DND-41 (cell line): ENCODE measurements at regions not wholly inside any gene's neighbourhood (a gene's known extent, or its start where the extent isn't known, plus 50 kb on each side); places are given as distances from the start of the nearest gene placed in this dataset.

Experiments used
- ATAC-seq: fragments of 200-7000 bp; cut with Tn5 transposase; 3 replicates; pipeline ENCODE4 v1.9.1; 2021; ENCODE audit warnings: low read depth; ENCODE audit not compliant: insufficient read depth
- DNase-seq: peaks from one replicate; pipeline ENCODE4 v3.0.0-alpha.2; 2020
- H2AFZ ChIP-seq: 2 replicates; pipeline ENCODE4 v1.6.0; 2012; ENCODE audit warnings: low read depth, low read length
- H3K27ac ChIP-seq: 2 replicates; pipeline ENCODE4 v1.5.1; 2012; ENCODE audit warnings: low read length, inconsistent platforms
- H3K27me3 ChIP-seq: fragments of 200-600 bp; sonication (generic); 2 replicates; pipeline ENCODE4 v1.6.0; 2012; ENCODE audit warnings: low read length, mild to moderate bottlenecking, inconsistent platforms; ENCODE audit not compliant: insufficient read depth, poor library complexity
- H3K36me3 ChIP-seq: 2 replicates; pipeline ENCODE4 v1.5.1; 2012; ENCODE audit warnings: low read length, inconsistent platforms; ENCODE audit not compliant: insufficient read depth
- H3K4me1 ChIP-seq: 2 replicates; pipeline ENCODE4 v1.5.1; 2012; ENCODE audit warnings: mild to moderate bottlenecking, low read length; ENCODE audit not compliant: insufficient read depth
- H3K4me2 ChIP-seq: 2 replicates; pipeline ENCODE4 v1.6.0; 2012; ENCODE audit warnings: mild to moderate bottlenecking, moderate library complexity, low read length, inconsistent platforms; ENCODE audit not compliant: insufficient read depth
- H3K4me3 ChIP-seq, 2 experiments: fragments of 200-600 bp in 1 of 2; shearing (Covaris generic) in 1 of 2; 2 replicates each; pipeline ENCODE4 v1.5.1; 2012 to 2016; ENCODE audit warnings: inconsistent platforms in 2 of 2, low read length in 2 of 2, mild to moderate bottlenecking in 2 of 2, low read depth in 1 of 2, moderate library complexity in 1 of 2
- H3K79me2 ChIP-seq: 2 replicates; pipeline ENCODE4 v1.6.0; 2012; ENCODE audit warnings: low read length, inconsistent platforms; ENCODE audit not compliant: insufficient read depth
- H3K9ac ChIP-seq: 2 replicates; pipeline ENCODE4 v1.6.0; 2012; ENCODE audit warnings: low read depth, mild to moderate bottlenecking, inconsistent platforms, low read length, moderate library complexity
- H3K9me3 ChIP-seq: 2 replicates; pipeline ENCODE4 v1.5.1; 2012; ENCODE audit warnings: low read length, moderate library complexity, mild to moderate bottlenecking, inconsistent platforms; ENCODE audit not compliant: insufficient read depth, severe bottlenecking
- H4K20me1 ChIP-seq: 2 replicates; pipeline ENCODE4 v1.6.0; 2012; ENCODE audit warnings: low read length; ENCODE audit not compliant: insufficient read depth
- EZH2 ChIP-seq: IDR thresholded peaks from 3 replicates; pipeline ENCODE4 v1.6.1; 2012; ENCODE audit warnings: borderline replicate concordance, low read depth, mild to moderate bottlenecking, moderate library complexity, low read length, inconsistent platforms; ENCODE audit not compliant: severe bottlenecking
- TF ChIP-seq, protein P1 (sequence below): IDR thresholded peaks from 2 replicates; pipeline ENCODE4 v1.5.1; 2012; ENCODE audit warnings: borderline replicate concordance, low read length, moderate library complexity, mild to moderate bottlenecking; ENCODE audit not compliant: poor library complexity, severe bottlenecking; ENCODE audit errors: extremely low read depth

DNA sequence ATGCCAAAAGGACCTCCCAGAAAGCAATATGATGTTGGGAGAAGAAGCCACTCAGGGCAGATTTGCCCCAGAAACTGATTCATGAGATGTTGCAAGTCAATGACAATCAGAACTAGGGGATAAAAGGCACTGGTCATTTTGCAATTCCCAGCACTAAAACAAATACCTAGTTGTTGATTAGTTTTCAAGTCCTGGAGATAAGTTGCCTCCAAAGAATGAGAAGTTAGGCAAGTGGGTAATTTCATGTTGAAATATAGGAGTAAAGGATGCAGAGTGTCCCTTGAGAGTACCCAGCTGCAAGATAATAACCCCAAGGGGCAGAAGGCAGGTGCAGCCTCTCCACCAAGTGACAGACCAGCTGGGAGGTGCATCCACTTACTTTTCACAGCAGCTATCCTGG, 363.6 kb downstream of the PBX1 start:
- DNase-seq, result no peak
- Histone ChIP-seq H3K4me3 (no peak overlapping the region), H3K9ac (no peak overlapping the region), H3K9me3 (no peaks in the 10 kb centered on the region), H3K79me2 (no peaks in the 10 kb centered on the region), H3K27me3 (no peaks in the 10 kb centered on the region), H2AFZ (no peak overlapping the region), H3K4me2 (no peak overlapping the region), H3K36me3 (no peaks in the 10 kb centered on the region), H4K20me1 (no peaks in the 10 kb centered on the region), H3K4me1 (no peaks in the 10 kb centered on the region), H3K27ac (no peak overlapping the region)
- TF ChIP-seq EZH2, result no peak
- TF ChIP-seq, protein P1, sequence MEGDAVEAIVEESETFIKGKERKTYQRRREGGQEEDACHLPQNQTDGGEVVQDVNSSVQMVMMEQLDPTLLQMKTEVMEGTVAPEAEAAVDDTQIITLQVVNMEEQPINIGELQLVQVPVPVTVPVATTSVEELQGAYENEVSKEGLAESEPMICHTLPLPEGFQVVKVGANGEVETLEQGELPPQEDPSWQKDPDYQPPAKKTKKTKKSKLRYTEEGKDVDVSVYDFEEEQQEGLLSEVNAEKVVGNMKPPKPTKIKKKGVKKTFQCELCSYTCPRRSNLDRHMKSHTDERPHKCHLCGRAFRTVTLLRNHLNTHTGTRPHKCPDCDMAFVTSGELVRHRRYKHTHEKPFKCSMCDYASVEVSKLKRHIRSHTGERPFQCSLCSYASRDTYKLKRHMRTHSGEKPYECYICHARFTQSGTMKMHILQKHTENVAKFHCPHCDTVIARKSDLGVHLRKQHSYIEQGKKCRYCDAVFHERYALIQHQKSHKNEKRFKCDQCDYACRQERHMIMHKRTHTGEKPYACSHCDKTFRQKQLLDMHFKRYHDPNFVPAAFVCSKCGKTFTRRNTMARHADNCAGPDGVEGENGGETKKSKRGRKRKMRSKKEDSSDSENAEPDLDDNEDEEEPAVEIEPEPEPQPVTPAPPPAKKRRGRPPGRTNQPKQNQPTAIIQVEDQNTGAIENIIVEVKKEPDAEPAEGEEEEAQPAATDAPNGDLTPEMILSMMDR, result no peak
- no peak for ATAC-seq

DNA sequence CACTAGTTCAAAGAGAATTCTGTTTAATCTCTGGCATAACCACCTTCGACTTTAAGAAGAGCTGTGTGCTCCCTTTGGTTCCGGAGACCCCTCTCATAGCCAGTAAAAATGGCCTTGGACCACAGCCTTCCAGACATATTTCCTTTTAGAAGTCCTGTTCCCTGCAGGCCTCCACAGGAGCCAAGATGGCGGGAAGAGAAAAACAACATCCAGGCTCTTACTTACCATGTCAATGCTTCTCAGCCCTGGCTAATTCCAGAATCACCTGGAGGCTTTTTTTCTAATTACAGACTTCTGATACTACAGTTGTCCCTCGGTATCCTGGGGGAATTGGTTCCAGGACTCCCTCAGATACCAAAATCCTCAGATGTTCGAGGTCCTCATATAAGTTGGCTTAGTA, 362.5 kb downstream of the PBX1 start:
- Histone ChIP-seq H3K4me2 (no peak overlapping the region), H4K20me1 (no peaks in the 10 kb centered on the region), H3K4me1 (no peaks in the 10 kb centered on the region), H3K27me3 (no peaks in the 10 kb centered on the region), H3K36me3 (no peaks in the 10 kb centered on the region), H2AFZ (no peak overlapping the region), H3K27ac (no peak overlapping the region), H3K9ac (no peak overlapping the region), H3K4me3 (no peak overlapping the region), H3K79me2 (no peaks in the 10 kb centered on the region), H3K9me3 (no peaks in the 10 kb centered on the region)
- ATAC-seq (no peak), DNase-seq (no peak)
- TF ChIP-seq EZH2, result no peak
- TF ChIP-seq, protein P1, result no peak

DNA sequence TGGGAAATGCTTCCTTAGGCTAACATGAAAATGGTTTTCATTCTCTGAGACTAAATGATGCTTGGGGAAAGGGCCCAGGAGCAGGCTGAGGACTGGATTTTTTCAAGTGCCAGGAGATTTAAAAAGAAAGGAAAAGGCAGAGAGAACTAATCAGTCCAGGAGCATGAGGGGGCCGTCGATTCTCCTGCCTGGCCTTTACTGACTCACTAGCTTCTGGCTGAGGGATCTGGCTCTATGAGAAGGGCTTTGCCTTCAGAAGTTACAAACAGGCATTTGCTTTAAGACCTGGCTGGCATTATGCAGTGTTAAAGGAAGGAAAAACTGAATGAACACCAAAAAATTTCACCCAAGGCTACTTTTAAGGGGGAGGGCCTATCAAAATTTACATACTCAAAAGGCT, 359.2 kb downstream of the PBX1 start:
- Histone ChIP-seq H3K4me1 (no peaks in the 10 kb centered on the region), H3K4me2 (no peak overlapping the region)
- no peak for TF ChIP-seq EZH2
- TF ChIP-seq, protein P1, result no peak

DNA sequence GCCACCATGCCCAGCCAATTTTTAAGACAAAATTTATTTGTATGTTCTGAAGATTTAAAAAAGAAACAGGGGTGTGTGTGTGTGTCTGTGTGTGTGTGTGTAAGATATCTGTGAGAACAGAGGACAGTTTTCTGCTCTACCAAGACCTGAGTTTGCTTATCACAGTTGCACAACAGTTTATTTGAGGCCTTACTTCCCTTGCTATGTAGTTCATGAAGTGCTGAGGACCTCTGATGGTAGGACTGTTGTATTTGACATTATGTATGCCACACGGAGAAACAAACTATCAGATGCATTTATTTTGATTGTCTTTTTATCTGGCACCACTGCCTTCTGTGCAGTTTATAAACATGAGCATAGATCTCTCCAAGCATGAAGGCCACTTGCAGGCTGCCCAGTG, 355.2 kb downstream of the PBX1 start:
- DNase-seq (no peak), ATAC-seq (no peak)
- peaks cover 6% of the 10 kb centered on the region for H3K27me3 ChIP-seq
- H4K20me1 ChIP-seq, result no peaks in the 10 kb centered on the region
- H3K36me3 ChIP-seq, result no peaks in the 10 kb centered on the region
- no peak overlapping the region for H3K9ac ChIP-seq
- no peaks in the 10 kb centered on the region for H3K4me1 ChIP-seq
- TF ChIP-seq, protein P1, result no peak
- no peak for TF ChIP-seq EZH2
- H2AFZ ChIP-seq, result no peak overlapping the region
- no peaks in the 10 kb centered on the region for H3K79me2 ChIP-seq
- no peak overlapping the region for H3K27ac ChIP-seq
- H3K4me2 ChIP-seq, result no peak overlapping the region
- H3K9me3 ChIP-seq, result no peaks in the 10 kb centered on the region
- no peak overlapping the region for H3K4me3 ChIP-seq

More for the DNA sequence above, 359.2 kb downstream of the PBX1 start:
- no peak overlapping the region for H3K27ac ChIP-seq
- H3K4me3 ChIP-seq, result no peak overlapping the region
- no peaks in the 10 kb centered on the region for H3K79me2 ChIP-seq
- ATAC-seq (no peak), DNase-seq (no peak)
- H4K20me1 ChIP-seq, result no peaks in the 10 kb centered on the region
- no peaks in the 10 kb centered on the region for H3K36me3 ChIP-seq
- H3K9ac ChIP-seq, result no peak overlapping the region
- no peak overlapping the region for H2AFZ ChIP-seq
- no peaks in the 10 kb centered on the region for H3K27me3 ChIP-seq
- no peaks in the 10 kb centered on the region for H3K9me3 ChIP-seq
